SK-N-SH (cell line): ENCODE measurements at regions not wholly inside any gene's neighbourhood (a gene's known extent, or its start where the extent isn't known, plus 50 kb on each side); places are given as distances from the start of the nearest gene placed in this dataset.

Experiments used
- CTCF ChIA-PET: fragments of 300-600, 350-600 bp; formaldehyde crosslinking; extraction: SDS; loops from one replicate; lab custom pipeline; 2021; lab: Yijun Ruan, JAX
- POLR2A ChIA-PET: fragments of 350-600 bp; sonication (Branson Sonifier 250); formaldehyde crosslinking; extraction: SDS; loops from one replicate; lab custom pipeline; 2020; ENCODE audit warnings: antibody characterized with exemption, inconsistent platforms; lab: Yijun Ruan, JAX
- DNase-seq: peaks from one replicate; pipeline ENCODE4 v3.0.0; 2012
- H2AFZ ChIP-seq: fragments of 200-600 bp; sonication (generic); 2 replicates; pipeline ENCODE4 v1.8.1; 2016; ENCODE audit warnings: antibody characterized with exemption, mild to moderate bottlenecking, low read depth
- H3F3A ChIP-seq: fragments of 200-600 bp; sonication (generic); replicated peaks from 2 replicates; pipeline ENCODE3; 2016; ENCODE audit warnings: antibody characterized with exemption, mild to moderate bottlenecking; ENCODE audit not compliant: insufficient read depth
- H3K27ac ChIP-seq, 2 experiments: fragments of 200-500 bp in 1 of 2; fragments of 200-600 bp in 1 of 2; sonication (Bioruptor generic) in 1 of 2; sonication (generic), shearing (Covaris generic) in 1 of 2; 2 replicates each; pipeline versions ENCODE4 v1.5.1 to v1.6.1; 2014 to 2016; ENCODE audit warnings: low read depth in 2 of 2, inconsistent platforms in 1 of 2, low read length in 1 of 2, mild to moderate bottlenecking in 1 of 2, mixed read lengths in 1 of 2
- H3K27me3 ChIP-seq: fragments of 200-600 bp; sonication (generic), shearing (Covaris generic); 2 replicates; pipeline ENCODE4 v1.6.1; 2016; ENCODE audit warnings: mixed run types; ENCODE audit not compliant: insufficient read depth
- H3K36me3 ChIP-seq, 2 experiments: fragments of 200-500 bp in 1 of 2; fragments of 200-600 bp in 1 of 2; sonication (Bioruptor generic) in 1 of 2; sonication (generic) in 1 of 2; replicated peaks in 1 of 2; 2 replicates each; pipeline versions ENCODE3 to v1.5.1; 2014 to 2016; ENCODE audit warnings: low read length in 1 of 2, mild to moderate bottlenecking in 1 of 2; ENCODE audit not compliant: insufficient read depth in 2 of 2, control insufficient read depth in 1 of 2
- H3K4me1 ChIP-seq, 2 experiments: fragments of 200-500 bp in 1 of 2; fragments of 200-600 bp in 1 of 2; sonication (Bioruptor generic) in 1 of 2; sonication (generic), shearing (Covaris generic) in 1 of 2; 2 replicates each; pipeline versions ENCODE4 v1.5.1 to v1.6.1; 2014 to 2016; ENCODE audit warnings: low read depth in 1 of 2, low read length in 1 of 2, mixed run types in 1 of 2; ENCODE audit not compliant: insufficient read depth in 2 of 2, control insufficient read depth in 1 of 2
- H3K4me2 ChIP-seq: fragments of 200-600 bp; sonication (generic), shearing (Covaris generic); 2 replicates; pipeline ENCODE4 v1.6.1; 2017; ENCODE audit warnings: mixed run types
- H3K4me3 ChIP-seq, 2 experiments: fragments of 200-500 bp in 1 of 2; fragments of 200-600 bp in 1 of 2; sonication (Bioruptor generic) in 1 of 2; sonication (generic), shearing (Covaris generic) in 1 of 2; 2 replicates each; pipeline versions ENCODE4 v1.5.1 to v1.8.1; 2014 to 2016; ENCODE audit warnings: low read depth in 2 of 2, inconsistent platforms in 1 of 2, low read length in 1 of 2, mild to moderate bottlenecking in 1 of 2, mixed read lengths in 1 of 2, moderate library complexity in 1 of 2
- H3K79me2 ChIP-seq: fragments of 200-600 bp; sonication (generic); 2 replicates; pipeline ENCODE4 v1.8.1; 2017; ENCODE audit warnings: mild to moderate bottlenecking; ENCODE audit not compliant: insufficient read depth
- H3K9ac ChIP-seq: fragments of 200-600 bp; sonication (generic); 2 replicates; pipeline ENCODE4 v1.6.1; 2017; ENCODE audit warnings: mixed run types
- H3K9me2 ChIP-seq: fragments of 200-600 bp; sonication (generic); 2 replicates; pipeline ENCODE4 v1.6.1; 2017; ENCODE audit warnings: mixed run types
- H3K9me3 ChIP-seq: fragments of 200-600 bp; sonication (generic); 2 replicates; pipeline ENCODE4 v1.6.1; 2017; ENCODE audit warnings: mixed run types, mild to moderate bottlenecking, moderate library complexity
- H4K20me1 ChIP-seq: fragments of 200-600 bp; sonication (generic); 2 replicates; pipeline ENCODE4 v1.6.1; 2017; ENCODE audit warnings: mild to moderate bottlenecking, mixed run types; ENCODE audit not compliant: insufficient read depth
- CHD2 ChIP-seq: fragments of 150-350 bp; IDR thresholded peaks from 2 replicates; pipeline ENCODE4 v1.6.1; 2018; ENCODE audit warnings: low read length; ENCODE audit not compliant: partially characterized antibody
- CTCF ChIP-seq: fragments of 200-600 bp; sonication (generic); IDR thresholded peaks from 2 replicates; pipeline ENCODE4 v1.6.1; 2017; ENCODE audit warnings: antibody characterized with exemption, mild to moderate bottlenecking, moderate library complexity
- ELF1 ChIP-seq: IDR thresholded peaks from 2 replicates; pipeline ENCODE4 v1.4.0; 2012
- EZH2phosphoT487 ChIP-seq: fragments of 200-600 bp; sonication (generic); IDR thresholded peaks from 2 replicates; pipeline ENCODE4 v1.6.1; 2017; ENCODE audit warnings: low read depth, mixed run types, mild to moderate bottlenecking, antibody characterized with exemption, moderate library complexity, borderline replicate concordance
- FOXJ3 ChIP-seq: sonication (generic); formaldehyde crosslinking; IDR thresholded peaks from 2 replicates; pipeline ENCODE4 v1.5.1; 2020; ENCODE audit warnings: mild to moderate bottlenecking, missing genetic modification reagents
- FOXM1 ChIP-seq: IDR thresholded peaks from 2 replicates; pipeline ENCODE4 v1.4.0; 2012; ENCODE audit warnings: low read depth, mild to moderate bottlenecking
- GABPA ChIP-seq: IDR thresholded peaks from 2 replicates; pipeline ENCODE4 v1.4.0; 2012; ENCODE audit warnings: low read depth, mild to moderate bottlenecking
- GATA2 ChIP-seq: sonication (generic); formaldehyde crosslinking; IDR thresholded peaks from 2 replicates; pipeline ENCODE4 v1.5.0; 2020; ENCODE audit warnings: mild to moderate bottlenecking, missing genetic modification reagents
- MEF2A ChIP-seq: IDR thresholded peaks from 2 replicates; pipeline ENCODE4 v1.4.0; 2012; ENCODE audit warnings: low read depth, borderline replicate concordance
- MXI1 ChIP-seq: IDR thresholded peaks from 2 replicates; pipeline ENCODE4 v1.6.1; 2012; ENCODE audit warnings: mild to moderate bottlenecking, low read depth, low read length, improper control_type of control experiment
- NFIC ChIP-seq: IDR thresholded peaks from 2 replicates; pipeline ENCODE4 v1.4.0; 2012; ENCODE audit warnings: borderline replicate concordance
- POLR2AphosphoS5 ChIP-seq: IDR thresholded peaks from 2 replicates; pipeline ENCODE4 v1.6.1; 2012; ENCODE audit warnings: low read depth, low read length
- RAD21 ChIP-seq: IDR thresholded peaks from 2 replicates; pipeline ENCODE4 v1.6.1; 2012; ENCODE audit warnings: mild to moderate bottlenecking, low read length
- RCOR1 ChIP-seq: fragments of 150-350 bp; IDR thresholded peaks from 2 replicates; pipeline ENCODE4 v1.6.1; 2017; ENCODE audit warnings: antibody characterized with exemption, low read length
- RFX5 ChIP-seq: IDR thresholded peaks from 2 replicates; pipeline ENCODE4 v1.6.1; 2012; ENCODE audit warnings: mild to moderate bottlenecking, improper control_type of control experiment, low read length
- RXRA ChIP-seq: IDR thresholded peaks from 2 replicates; pipeline ENCODE4 v1.4.0; 2012; ENCODE audit warnings: low read depth, mild to moderate bottlenecking, borderline replicate concordance
- SIN3A ChIP-seq: IDR thresholded peaks from 2 replicates; pipeline ENCODE4 v1.6.1; 2012; ENCODE audit warnings: low read depth, mild to moderate bottlenecking, low read length, moderate library complexity, borderline replicate concordance
- SMC3 ChIP-seq: IDR thresholded peaks from 2 replicates; pipeline ENCODE4 v1.6.1; 2012; ENCODE audit warnings: low read depth, low read length, improper control_type of control experiment
- TCF12 ChIP-seq: IDR thresholded peaks from 2 replicates; pipeline ENCODE4 v1.4.0; 2012
- TEAD4 ChIP-seq: IDR thresholded peaks from 2 replicates; pipeline ENCODE4 v1.4.0; 2012; ENCODE audit warnings: mild to moderate bottlenecking, borderline replicate concordance; ENCODE audit not compliant: insufficient read depth
- WGBS: methylation state at CpG from one replicate; pipeline ENCODE4 v1.1.6; 2017; ENCODE audit warnings: low lambda C conversion rate; 5-methylcytosine and 5-hydroxymethylcytosine counted together
- TF ChIP-seq, protein P1 (sequence below): IDR thresholded peaks from 2 replicates; pipeline ENCODE4 v1.4.0; 2012; ENCODE audit warnings: low read depth, borderline replicate concordance

- no peak overlapping the region for H3K4me2 ChIP-seq
- WGBS: 3% methylated on average over 6 of the region's 7 CpGs
- TF ChIP-seq MEF2A (no peak), RCOR1 (no peak), GATA2 (CRISPR knock-in tag) (no peak), SMC3 (no peak), TEAD4 (no peak), FOXM1 (no peak)
- TF ChIP-seq, all 33 proteins: peak for 0
- Histone ChIP-seq H3K4me3 (no peak overlapping the region), H3K4me1 (no peaks in the 10 kb centered on the region), H3K9me3 (no peaks in the 10 kb centered on the region), H2AFZ (no peak overlapping the region), H3K9ac (no peak overlapping the region), H3K36me3 (no peaks in the 10 kb centered on the region), H3K9me2 (no peaks in the 10 kb centered on the region), H3K79me2 (no peaks in the 10 kb centered on the region), H3K27me3 (peaks cover 15% of the 10 kb centered on the region; the same call in 1 of the 2 replicates), H3F3A (no peaks in the 10 kb centered on the region), H3K27ac (no peak overlapping the region), H4K20me1 (no peaks in the 10 kb centered on the region)
- no peak for DNase-seq
- ChIA-PET POLR2A (no interaction called here), CTCF (no interaction called here)
Observed at GRCh38 chr22:48249713-48250268, 1487.3 kb downstream of the TBC1D22A start.

DNA sequence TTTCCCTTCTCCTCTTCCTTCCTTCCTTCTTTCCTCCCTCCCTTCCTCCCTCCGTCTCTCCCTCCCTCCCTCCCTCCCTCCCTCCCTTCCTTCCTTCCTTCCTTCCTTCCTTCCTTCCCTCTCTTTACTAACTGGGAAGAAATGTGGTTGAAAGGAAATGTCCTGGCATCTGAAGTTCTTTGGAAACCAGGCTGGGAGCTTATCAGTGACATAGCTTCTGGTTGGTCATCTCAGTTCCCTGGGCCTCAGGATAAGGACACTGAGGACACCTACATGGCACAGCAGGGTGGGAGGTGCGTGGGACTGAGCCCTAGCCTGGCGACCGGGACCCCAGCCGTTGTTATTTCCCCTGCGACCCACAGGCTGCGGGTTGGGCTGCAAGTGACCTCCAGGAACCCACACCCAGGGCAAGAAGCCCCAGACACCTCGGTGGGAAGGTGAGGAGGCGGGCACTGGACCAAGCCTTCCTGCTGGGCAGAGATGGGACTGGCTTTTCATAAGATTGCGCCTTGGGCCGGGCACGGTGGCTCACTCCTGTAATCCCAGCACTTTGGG, 1486.5 kb downstream of the TBC1D22A start:
- Histone ChIP-seq H3F3A (no peaks in the 10 kb centered on the region), H3K27ac (no peak overlapping the region), H3K4me2 (no peak overlapping the region), H2AFZ (no peak overlapping the region), H3K9me2 (no peaks in the 10 kb centered on the region)
- DNase-seq: no peak
- CTCF ChIA-PET: no interaction called here
- TF ChIP-seq CTCF (no peak), TCF12 (no peak), ELF1 (no peak), TEAD4 (no peak), GABPA (no peak), SIN3A (no peak)
- TF ChIP-seq, all 33 proteins: peak for 0
- 33% methylated on average over 7 of the region's 12 CpGs for WGBS
- H3K9ac ChIP-seq: no peak overlapping the region
- H3K4me1 ChIP-seq: no peaks in the 10 kb centered on the region
- H3K9me3 ChIP-seq: no peaks in the 10 kb centered on the region
- no peaks in the 10 kb centered on the region for H3K79me2 ChIP-seq
- no peaks in the 10 kb centered on the region for H4K20me1 ChIP-seq
- POLR2A ChIA-PET: no interaction called here
- H3K4me3 ChIP-seq: no peak overlapping the region
- no peaks in the 10 kb centered on the region for H3K36me3 ChIP-seq
- 0 out of 2 replicates have a peak, but pooled peaks cover 6% of the 10 kb centered on the region for H3K27me3 ChIP-seq

DNA sequence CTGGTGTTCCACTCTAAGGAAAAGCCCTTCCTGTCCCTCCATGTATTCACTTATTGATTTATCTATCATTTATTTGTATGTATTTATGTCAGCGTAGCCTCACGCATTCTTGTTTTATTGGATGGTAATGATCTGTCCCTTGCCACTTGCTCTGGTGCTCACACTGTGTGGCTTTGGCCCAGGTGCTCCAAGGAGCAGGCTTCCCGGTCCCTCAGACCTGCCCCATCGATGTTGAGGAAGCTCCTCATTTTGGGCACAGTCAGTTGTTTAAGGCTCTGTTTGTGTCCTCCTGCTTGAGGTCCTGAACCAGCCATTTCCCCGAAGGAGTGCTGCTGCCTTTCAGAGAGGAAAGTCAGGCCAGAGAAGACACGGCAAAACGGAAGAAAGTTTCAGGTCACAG, 1485.4 kb downstream of the TBC1D22A start:
- H3F3A ChIP-seq: no peaks in the 10 kb centered on the region
- no peaks in the 10 kb centered on the region for H3K27me3 ChIP-seq
- DNase-seq: no peak
- ChIA-PET CTCF (no interaction called here), POLR2A (no interaction called here)
- 15% methylated on average over 7 of the region's 7 CpGs for WGBS
- no peak overlapping the region for H2AFZ ChIP-seq
- H3K27ac ChIP-seq: no peak overlapping the region
- no peaks in the 10 kb centered on the region for H4K20me1 ChIP-seq
- no peak overlapping the region for H3K4me3 ChIP-seq
- no peak overlapping the region for H3K4me2 ChIP-seq
- no peaks in the 10 kb centered on the region for H3K36me3 ChIP-seq
- H3K9me3 ChIP-seq: no peaks in the 10 kb centered on the region
- no peak overlapping the region for H3K9ac ChIP-seq
- no peaks in the 10 kb centered on the region for H3K79me2 ChIP-seq
- no peaks in the 10 kb centered on the region for H3K4me1 ChIP-seq
- no peaks in the 10 kb centered on the region for H3K9me2 ChIP-seq
- TF ChIP-seq TCF12 (no peak), FOXJ3 (no peak), RAD21 (no peak), MXI1 (no peak), NFIC (no peak), GATA2 (CRISPR knock-in tag) (no peak), RFX5 (no peak), RXRA (no peak), EZH2phosphoT487 (no peak), POLR2AphosphoS5 (no peak), CHD2 (no peak)
- TF ChIP-seq, protein P1, sequence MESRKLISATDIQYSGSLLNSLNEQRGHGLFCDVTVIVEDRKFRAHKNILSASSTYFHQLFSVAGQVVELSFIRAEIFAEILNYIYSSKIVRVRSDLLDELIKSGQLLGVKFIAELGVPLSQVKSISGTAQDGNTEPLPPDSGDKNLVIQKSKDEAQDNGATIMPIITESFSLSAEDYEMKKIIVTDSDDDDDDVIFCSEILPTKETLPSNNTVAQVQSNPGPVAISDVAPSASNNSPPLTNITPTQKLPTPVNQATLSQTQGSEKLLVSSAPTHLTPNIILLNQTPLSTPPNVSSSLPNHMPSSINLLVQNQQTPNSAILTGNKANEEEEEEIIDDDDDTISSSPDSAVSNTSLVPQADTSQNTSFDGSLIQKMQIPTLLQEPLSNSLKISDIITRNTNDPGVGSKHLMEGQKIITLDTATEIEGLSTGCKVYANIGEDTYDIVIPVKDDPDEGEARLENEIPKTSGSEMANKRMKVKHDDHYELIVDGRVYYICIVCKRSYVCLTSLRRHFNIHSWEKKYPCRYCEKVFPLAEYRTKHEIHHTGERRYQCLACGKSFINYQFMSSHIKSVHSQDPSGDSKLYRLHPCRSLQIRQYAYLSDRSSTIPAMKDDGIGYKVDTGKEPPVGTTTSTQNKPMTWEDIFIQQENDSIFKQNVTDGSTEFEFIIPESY: no peak
